HCT116 (cell line): ENCODE measurements at regions not wholly inside any gene's neighbourhood (a gene's known extent, or its start where the extent isn't known, plus 50 kb on each side); places are given as distances from the start of the nearest gene placed in this dataset.

Source experiments
- ATAC-seq: fragments of 200-7000 bp; cut with Tn5 transposase; 2 replicates; pipeline ENCODE4 v1.9.1; 2020; ENCODE audit warnings: mild to moderate bottlenecking, moderate library complexity
- BruUV-seq: library from RNA; stranded (reverse); fragments of 400-500 nt; replicated peaks from 2 replicates; lab custom pipeline; 2021; lab: Mats Ljungman, UMichigan
- CTCF ChIA-PET: fragments of 300-600 bp; sonication (Branson Sonifier 250); formaldehyde crosslinking; loops from one replicate; lab custom pipeline; 2021; ENCODE audit warnings: antibody characterized with exemption; lab: Charles Lee
- POLR2A ChIA-PET: fragments of 300-600, 350-600 bp; sonication (Branson Sonifier 250); formaldehyde crosslinking; loops from one replicate; lab custom pipeline; 2021; ENCODE audit warnings: antibody characterized with exemption; lab: Charles Lee
- RAD21 ChIA-PET, 2 experiments: fragments of 300-600 bp; sonication (Branson Sonifier 250); formaldehyde crosslinking; loops; one replicate each; lab custom pipeline; 2023; ENCODE audit warnings: low total read pairs in 2 of 2; ENCODE audit not compliant: uncharacterized antibody in 2 of 2, unreplicated experiment in 2 of 2, low non-redundant PET in 1 of 2; lab: Charles Lee
- DNase-seq: peaks from one replicate; pipeline ENCODE4 v3.0.0-alpha.2; 2010; ENCODE audit warnings: low read depth, low spot score
- H2AFZ ChIP-seq: fragments of 200-600 bp; shearing (Covaris generic), sonication (generic); 2 replicates; pipeline ENCODE4 v1.6.1; 2017; ENCODE audit warnings: low read depth, mixed run types, mixed read lengths, antibody characterized with exemption, low read length; ENCODE audit not compliant: poor library complexity, severe bottlenecking
- H3K27ac ChIP-seq: 2 replicates; pipeline ENCODE4 v1.5.1; 2012; ENCODE audit warnings: low read depth, low read length
- H3K27me3 ChIP-seq: fragments of 200-600 bp; sonication (generic); 2 replicates; pipeline ENCODE4 v1.6.1; 2016; ENCODE audit warnings: mixed run types, low read length, mixed read lengths; ENCODE audit not compliant: insufficient read depth
- H3K36me3 ChIP-seq, 2 experiments: fragments of 200-500 bp in 1 of 2; fragments of 200-600 bp in 1 of 2; sonication (Bioruptor generic) in 1 of 2; sonication (generic) in 1 of 2; 2 replicates each; pipeline versions ENCODE4 v1.5.1 to v1.6.1; 2014 to 2016; ENCODE audit warnings: low read length in 2 of 2, inconsistent platforms in 1 of 2, mixed read lengths in 1 of 2, mixed run types in 1 of 2; ENCODE audit not compliant: insufficient read depth in 2 of 2, control insufficient read depth in 1 of 2
- H3K4me1 ChIP-seq, 2 experiments: fragments of 200-600 bp in 1 of 2; sonication (generic) in 1 of 2; 2 replicates each; pipeline versions ENCODE4 v1.5.1 to v1.6.1; 2012 to 2017; ENCODE audit warnings: low read length in 2 of 2, inconsistent platforms in 1 of 2, mild to moderate bottlenecking in 1 of 2, mixed read lengths in 1 of 2, mixed run types in 1 of 2, moderate library complexity in 1 of 2; ENCODE audit not compliant: insufficient read depth in 2 of 2, control insufficient read depth in 1 of 2
- H3K4me2 ChIP-seq: fragments of 200-600 bp; sonication (generic); 2 replicates; pipeline ENCODE4 v1.6.1; 2017; ENCODE audit warnings: mixed run types, low read length, mixed read lengths
- H3K4me3 ChIP-seq, 2 experiments: fragments of 200-600 bp in 1 of 2; sonication (generic) in 1 of 2; replicated peaks in 1 of 2; 2 replicates each; pipeline ENCODE4 v1.5.1; 2011 to 2016; ENCODE audit warnings: low read length in 2 of 2, control low read depth in 1 of 2, low read depth in 1 of 2, mild to moderate bottlenecking in 1 of 2, mixed read lengths in 1 of 2, mixed run types in 1 of 2
- H3K79me2 ChIP-seq: fragments of 200-600 bp; sonication (generic); 2 replicates; pipeline ENCODE4 v1.6.1; 2017; ENCODE audit warnings: mild to moderate bottlenecking, mixed run types, low read length, moderate library complexity, mixed read lengths; ENCODE audit not compliant: insufficient read depth
- H3K9ac ChIP-seq: fragments of 200-600 bp; sonication (generic); 2 replicates; pipeline ENCODE4 v1.6.1; 2016; ENCODE audit warnings: low read length, mixed read lengths
- H3K9me2 ChIP-seq: fragments of 200-600 bp; sonication (generic), shearing (Covaris generic); 2 replicates; pipeline ENCODE4 v1.6.1; 2017; ENCODE audit warnings: mixed run types, mild to moderate bottlenecking, moderate library complexity; ENCODE audit not compliant: insufficient read depth
- H3K9me3 ChIP-seq, 2 experiments: fragments of 200-500 bp in 1 of 2; fragments of 200-600 bp in 1 of 2; sonication (Bioruptor generic) in 1 of 2; sonication (generic) in 1 of 2; 2 replicates each; pipeline ENCODE4 v1.6.1; 2014 to 2017; ENCODE audit warnings: low read length in 2 of 2, mixed read lengths in 2 of 2, inconsistent platforms in 1 of 2, low read depth in 1 of 2, mild to moderate bottlenecking in 1 of 2, mixed run types in 1 of 2, moderate library complexity in 1 of 2; ENCODE audit not compliant: control insufficient read depth in 1 of 2, insufficient read depth in 1 of 2
- H4K20me1 ChIP-seq: fragments of 200-600 bp; sonication (generic), shearing (Covaris generic); 2 replicates; pipeline ENCODE4 v1.6.1; 2017; ENCODE audit warnings: mixed run types, mild to moderate bottlenecking, moderate library complexity; ENCODE audit not compliant: insufficient read depth
- ATF3 ChIP-seq: IDR thresholded peaks from 2 replicates; pipeline ENCODE4 v1.6.1; 2012
- CBX3 ChIP-seq: IDR thresholded peaks from 2 replicates; pipeline ENCODE4 v1.6.1; 2012; ENCODE audit warnings: low read depth
- CEBPB ChIP-seq: IDR thresholded peaks from 2 replicates; pipeline ENCODE4 v1.6.1; 2012; ENCODE audit warnings: low read depth
- CTCF ChIP-seq, 3 experiments: fragments of 200-600 bp in 1 of 3; sonication (generic) in 1 of 3; IDR thresholded peaks in 2 of 3; conservative IDR thresholded peaks in 1 of 3; 2 replicates each; pipeline ENCODE4 v1.5.1; 2012 to 2017; ENCODE audit warnings: low read depth in 2 of 3, low read length in 2 of 3, antibody characterized with exemption in 1 of 3, borderline replicate concordance in 1 of 3, control low read depth in 1 of 3, mild to moderate bottlenecking in 1 of 3, mixed read lengths in 1 of 3, mixed run types in 1 of 3, moderate library complexity in 1 of 3; ENCODE audit not compliant: insufficient read depth in 1 of 3
- EGR1 ChIP-seq: IDR thresholded peaks from 2 replicates; pipeline ENCODE4 v1.6.1; 2012; ENCODE audit warnings: low read depth
- ELF1 ChIP-seq: IDR thresholded peaks from 2 replicates; pipeline ENCODE4 v1.6.1; 2012; ENCODE audit warnings: low read depth, borderline replicate concordance
- EZH2 ChIP-seq: fragments of 200-600 bp; sonication (generic); IDR thresholded peaks from 2 replicates; pipeline ENCODE4 v1.6.1; 2017; ENCODE audit warnings: antibody characterized with exemption, mixed run types
- EZH2phosphoT487 ChIP-seq: fragments of 200-600 bp; IDR thresholded peaks from 2 replicates; pipeline ENCODE4 v1.6.1; 2018; ENCODE audit warnings: antibody characterized with exemption, borderline replicate concordance
- JUND ChIP-seq: IDR thresholded peaks from 2 replicates; pipeline ENCODE4 v1.6.1; 2012
- MAX ChIP-seq: IDR thresholded peaks from 2 replicates; pipeline ENCODE4 v1.6.1; 2012
- POLR2A ChIP-seq: IDR thresholded peaks from 2 replicates; pipeline ENCODE4 v1.7.0; 2011; ENCODE audit warnings: borderline replicate concordance; ENCODE audit not compliant: insufficient read depth, insufficient read length; ENCODE audit errors: extremely low read depth
- POLR2AphosphoS5 ChIP-seq: IDR thresholded peaks from 2 replicates; pipeline ENCODE4 v1.6.1; 2011; ENCODE audit warnings: mild to moderate bottlenecking, low read depth, low read length, moderate library complexity
- REST ChIP-seq: IDR thresholded peaks from 2 replicates; pipeline ENCODE4 v1.6.1; 2012; ENCODE audit warnings: low read depth
- SIN3A ChIP-seq: IDR thresholded peaks from 2 replicates; pipeline ENCODE4 v1.6.1; 2012; ENCODE audit warnings: low read depth
- SP1 ChIP-seq: IDR thresholded peaks from 2 replicates; pipeline ENCODE4 v1.6.1; 2012; ENCODE audit warnings: low read depth
- TCF7L2 ChIP-seq: IDR thresholded peaks from 2 replicates; pipeline ENCODE4 v1.7.0; 2011; ENCODE audit warnings: borderline replicate concordance, inconsistent platforms; ENCODE audit not compliant: insufficient read depth, insufficient read length; ENCODE audit errors: extremely low read depth
- YY1 ChIP-seq: IDR thresholded peaks from 2 replicates; pipeline ENCODE4 v1.6.1; 2011; ENCODE audit warnings: low read length, low read depth, moderate library complexity, mild to moderate bottlenecking; ENCODE audit not compliant: insufficient replicate concordance; ENCODE audit errors: extremely low read depth
- ZBTB33 ChIP-seq: IDR thresholded peaks from 2 replicates; pipeline ENCODE4 v1.6.1; 2011; ENCODE audit warnings: mild to moderate bottlenecking, low read length, moderate library complexity; ENCODE audit not compliant: insufficient replicate concordance; ENCODE audit errors: extremely low read depth
- ZNF274 ChIP-seq: fragments of 200-500 bp; sonication (Bioruptor generic); IDR thresholded peaks from 2 replicates; pipeline ENCODE4 v1.6.1; 2014; ENCODE audit warnings: mild to moderate bottlenecking, low read depth, low read length, inconsistent platforms
- intact Hi-C: fragments of 100-400 bp; cut with micrococcal nuclease; formaldehyde crosslinking; loops from 2 replicates; pipeline ENCODE4 v1.10.0; 2022

GRCh38 chr11:116618461-116618860 is 154.3 kb downstream of the BUD13 start:
- no TSS peak for BruUV-seq
- ChIA-PET CTCF (no interaction called here), RAD21 (no interaction called here)

More at GRCh38 chr11:116618461-116618860, 154.3 kb downstream of the BUD13 start:
- Histone ChIP-seq H3K27me3 (peaks cover 50% of the 10 kb centered on the region), H3K4me2 (no peak overlapping the region), H3K4me1 (no peaks in the 10 kb centered on the region), H2AFZ (no peak overlapping the region), H3K36me3 (no peaks in the 10 kb centered on the region), H3K9me3 (no peaks in the 10 kb centered on the region), H3K27ac (no peak overlapping the region), H3K79me2 (no peaks in the 10 kb centered on the region), H4K20me1 (no peaks in the 10 kb centered on the region), H3K9ac (no peak overlapping the region), H3K4me3 (no peak overlapping the region), H3K9me2 (no peaks in the 10 kb centered on the region)
- no peak for DNase-seq
- POLR2A ChIA-PET, result no interaction called here
- TF ChIP-seq EZH2 (no peak), REST (no peak), SP1 (no peak), POLR2A (no peak), TCF7L2 (no peak), ATF3 (no peak), SIN3A (no peak), ZBTB33 (no peak), EZH2phosphoT487 (no peak), POLR2AphosphoS5 (no peak), EGR1 (no peak), JUND (no peak), CBX3 (no peak), CTCF (IDR thresholded peaks at IDR 0.05 in 2 of 3, conservative IDR thresholded peaks at IDR 0.05 in 1 of 3; ENCODE audit: borderline replicate concordance in 1 of 3, insufficient read depth in 1 of 3, low read depth in 2 of 3, low read length in 2 of 3) (no peak), ZNF274 (no peak), ELF1 (no peak), CEBPB (no peak), YY1 (no peak), MAX (no peak)
- intact Hi-C loops, result no loop called here
- no peak for ATAC-seq
